GM12892 (cell line): ENCODE measurements at regions not wholly inside any gene's neighbourhood (a gene's known extent, or its start where the extent isn't known, plus 50 kb on each side); places are given as distances from the start of the nearest gene placed in this dataset.

Experiments used
- POLR2A ChIP-seq: IDR thresholded peaks from 2 replicates; pipeline ENCODE4 v1.6.1; 2011; ENCODE audit warnings: low read depth, low read length, control low read depth
- POLR2AphosphoS5 ChIP-seq: IDR thresholded peaks from 2 replicates; pipeline ENCODE4 v1.6.1; 2011; ENCODE audit warnings: low read depth, low read length, control low read depth

DNA sequence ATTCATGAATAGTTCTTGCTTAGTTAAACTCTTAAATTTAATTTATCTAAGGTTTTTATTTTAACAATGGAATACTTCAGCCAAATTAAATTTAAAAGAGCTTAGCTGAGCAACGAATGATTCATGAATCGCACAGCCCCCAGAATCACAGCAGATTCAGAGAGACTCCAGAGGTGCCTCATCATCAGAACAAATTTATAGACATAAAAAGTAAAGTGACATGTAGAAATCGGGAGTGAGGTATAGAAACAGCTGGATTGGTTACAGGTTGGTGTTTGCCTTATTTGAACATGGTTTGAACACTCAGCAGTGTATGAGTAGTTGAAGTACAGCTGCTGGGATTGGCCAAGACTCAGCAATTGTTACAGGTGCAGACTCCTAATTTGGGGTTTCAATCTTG, 132.7 kb upstream of the MAP3K4 start:
- TF ChIP-seq POLR2A (no peak), POLR2AphosphoS5 (no peak)
